ENCODE measurements at regions not wholly inside any gene's neighbourhood (a gene's known extent, or its start where the extent isn't known, plus 50 kb on each side); places are given as distances from the start of the nearest gene placed in this dataset.
"Not testable (repeated sequence)": the region's sequence is repeated elsewhere in the genome, so short reads cannot be mapped to it uniquely, and the experiment has no call there.

- Histone ChIP-seq H3K9me3 (no peaks in the 10 kb centered on the region), H3K4me3 (no peak overlapping the region), H3K36me3 (no peaks in the 10 kb centered on the region), H3K4me1 (no peaks in the 10 kb centered on the region), H3K27ac (replicated peaks in 1 of 4) (no peak overlapping the region), H3K27me3 (no peaks in the 10 kb centered on the region)
- intact Hi-C loops (cut with DNase I): no loop called here
- 92% methylated on average over 8 of the region's 9 CpGs for WGBS
- DNase-seq (ENCODE audit: extremely low spot score): no peak
- TF ChIP-seq EP300 (IDR thresholded peaks at IDR 0.05) (no peak), CTCF (IDR thresholded peaks at IDR 0.05) (no peak), POLR2A (IDR thresholded peaks at IDR 0.05; ENCODE audit: low read depth) (no peak), POLR2AphosphoS5 (IDR thresholded peaks at IDR 0.05) (no peak)
Measured at GRCh38 chr2:15695582-15696330, 104.1 kb downstream of the DDX1 start.

- H3K36me3 ChIP-seq; H3K27ac ChIP-seq (replicated peaks in 1 of 4); H3K4me3 ChIP-seq; H3K27me3 ChIP-seq; H3K4me1 ChIP-seq; H3K9me3 ChIP-seq; intact Hi-C loops (cut with DNase I); DNase-seq (ENCODE audit: extremely low spot score): not testable (repeated sequence)
- WGBS: 94% methylated on average over 5 of the region's 32 CpGs
Measured at GRCh38 chr2:15696606-15697170, 105.0 kb downstream of the DDX1 start.

- Histone ChIP-seq H3K9me3 (no peaks in the 10 kb centered on the region), H3K27me3 (no peaks in the 10 kb centered on the region), H3K4me1 (peaks cover 10 to 22% (median 13%) of the 10 kb centered on the region in 4 donors), H3K36me3 (no peaks in the 10 kb centered on the region), H3K27ac (replicated peaks in 1 of 4) (no peak overlapping the region), H3K4me3 (no peak overlapping the region)
- TF ChIP-seq CTCF (IDR thresholded peaks at IDR 0.05) (no peak), EP300 (IDR thresholded peaks at IDR 0.05) (no peak), POLR2A (IDR thresholded peaks at IDR 0.05; ENCODE audit: low read depth) (no peak)
- intact Hi-C loops (cut with DNase I): no loop called here
- DNase-seq (ENCODE audit: extremely low spot score): no peak
- 95% methylated on average over 2 of the region's 2 CpGs for WGBS
Measured at GRCh38 chr2:15700131-15700530, 108.5 kb downstream of the DDX1 start.

GRCh38 chr2:15700599-15701340, 109.1 kb downstream of the DDX1 start:
- intact Hi-C loops (cut with DNase I): no loop called here

More at GRCh38 chr2:15700599-15701340, 109.1 kb downstream of the DDX1 start:
- no peaks in the 10 kb centered on the region for H3K36me3 ChIP-seq
- no peak for DNase-seq (ENCODE audit: extremely low spot score)
- H3K27me3 ChIP-seq: no peaks in the 10 kb centered on the region
- WGBS: 74% methylated on average over 7 of the region's 7 CpGs
- H3K9me3 ChIP-seq: no peaks in the 10 kb centered on the region
- peaks cover 10 to 22% (median 13%) of the 10 kb centered on the region in 4 donors for H3K4me1 ChIP-seq
- TF ChIP-seq CTCF (IDR thresholded peaks at IDR 0.05) (no peak), EP300 (IDR thresholded peaks at IDR 0.05) (no peak), POLR2AphosphoS5 (IDR thresholded peaks at IDR 0.05) (no peak), POLR2A (IDR thresholded peaks at IDR 0.05; ENCODE audit: low read depth) (no peak)
- H3K4me3 ChIP-seq: no peak overlapping the region
- no peak overlapping the region for H3K27ac ChIP-seq (replicated peaks in 1 of 4)

Data from esophagus muscularis mucosa (tissue), 4 donors.